Gastrocnemius medialis (tissue), 4 donors: ENCODE measurements at regions not wholly inside any gene's neighbourhood (a gene's known extent, or its start where the extent isn't known, plus 50 kb on each side); places are given as distances from the start of the nearest gene placed in this dataset.

Source experiments
- ATAC-seq, 2 donors: fragments of 150-250 bp; one replicate each; pipeline ENCODE4 v1.9.1; 2016
- DNase-seq, 2 donors: peaks; one replicate each; pipeline ENCODE4 v3.0.0-alpha.2; 2019
- H3K27ac ChIP-seq, 4 donors: fragments of 200-600 bp; sonication (generic); 1 replicate in 1 of 4; 2 replicates in 3 of 4; pipeline ENCODE4 v1.5.1; 2016 to 2018; ENCODE audit warnings: mild to moderate bottlenecking in 2 of 4, moderate library complexity in 1 of 4
- H3K27me3 ChIP-seq, 3 donors: fragments of 200-600 bp; sonication (generic) in 2 of 3; 1 replicate in 1 of 3; 2 replicates in 2 of 3; pipeline versions ENCODE4 v1.5.1 to v1.6.0; 2016 to 2019; ENCODE audit warnings: mild to moderate bottlenecking in 1 of 3, moderate library complexity in 1 of 3
- H3K36me3 ChIP-seq, 2 donors: fragments of 200-600 bp; sonication (generic) in 1 of 2; one replicate each; pipeline ENCODE4 v1.5.1; 2017 to 2018
- H3K4me1 ChIP-seq, 2 donors: fragments of 200-600 bp; sonication (generic) in 1 of 2; one replicate each; pipeline ENCODE4 v1.5.1; 2016 to 2017; ENCODE audit warnings: mild to moderate bottlenecking in 2 of 2
- H3K4me3 ChIP-seq, 4 donors: fragments of 200-600 bp; sonication (generic) in 3 of 4; 1 replicate in 1 of 4; 2 replicates in 3 of 4; pipeline ENCODE4 v1.5.1; 2016 to 2019; ENCODE audit warnings: mild to moderate bottlenecking in 2 of 4
- H3K9me3 ChIP-seq, 3 donors: fragments of 200-600 bp; sonication (generic) in 2 of 3; 1 replicate in 1 of 3; 2 replicates in 2 of 3; pipeline ENCODE4 v1.5.1; 2016 to 2019
- CTCF ChIP-seq, 5 experiments: fragments of 450-650 bp in 3 of 5; fragments of 200-600 bp in 2 of 5; sonication (generic) in 2 of 5; IDR thresholded peaks in 4 of 5; conservative IDR thresholded peaks in 1 of 5; 1 replicate in 4 of 5; 2 replicates in 1 of 5; pipeline ENCODE4 v1.5.1; 2016 to 2019; ENCODE audit warnings: antibody characterized with exemption in 5 of 5, mild to moderate bottlenecking in 3 of 5, moderate library complexity in 3 of 5
- POLR2A ChIP-seq, 2 donors: fragments of 450-650 bp; IDR thresholded peaks; one replicate each; pipeline ENCODE4 v1.6.1; 2017; ENCODE audit warnings: antibody characterized with exemption in 2 of 2, mild to moderate bottlenecking in 2 of 2, moderate library complexity in 2 of 2
- in situ Hi-C, 4 donors: fragments of 200-750 bp; cut with MboI; loops; one replicate each; pipeline versions ENCODE4 v1.15.0 to v1.8.0; 2017; ENCODE audit warnings: low sequenced_read_pairs in 4 of 4
- intact Hi-C: fragments of 100-400 bp; cut with DNase I; formaldehyde crosslinking; loops from one replicate; pipeline ENCODE4 v1.15.1; 2023; ENCODE audit warnings: low total_unique reads

GRCh38 chr5:119864286-119864685 lies 234.9 kb downstream of the FAM170A start:
- no peak overlapping the region for H3K4me3 ChIP-seq
- ATAC-seq, result no peak
- no peaks in the 10 kb centered on the region for H3K27me3 ChIP-seq
- TF ChIP-seq POLR2A (IDR thresholded peaks at IDR 0.05) (no peak), CTCF (IDR thresholded peaks at IDR 0.05 in 4 of 5, conservative IDR thresholded peaks at IDR 0.05 in 1 of 5) (no peak)
- H3K4me1 ChIP-seq, result no peaks in the 10 kb centered on the region
- in situ Hi-C loops (no loop called here), intact Hi-C loops (no loop called here)
- H3K9me3 ChIP-seq, result no peaks in the 10 kb centered on the region
- no peak overlapping the region for H3K27ac ChIP-seq
- DNase-seq, result no peak
- no peaks in the 10 kb centered on the region for H3K36me3 ChIP-seq

- DNase-seq, result no peak
- no peaks in the 10 kb centered on the region for H3K9me3 ChIP-seq
- intact Hi-C loops (no loop called here), in situ Hi-C loops (no loop called here)
- H3K36me3 ChIP-seq, result no peaks in the 10 kb centered on the region
- no peak overlapping the region for H3K4me3 ChIP-seq
- no peak for ATAC-seq
- H3K27me3 ChIP-seq, result no peaks in the 10 kb centered on the region
- no peak overlapping the region for H3K27ac ChIP-seq
- TF ChIP-seq CTCF (IDR thresholded peaks at IDR 0.05 in 4 of 5, conservative IDR thresholded peaks at IDR 0.05 in 1 of 5) (no peak), POLR2A (IDR thresholded peaks at IDR 0.05) (no peak)
- H3K4me1 ChIP-seq, result no peaks in the 10 kb centered on the region
These were observed 244.3 kb downstream of the FAM170A start for GRCh38 chr5:119873611-119874010.

GRCh38 chr5:119876522-119876921 lies 247.2 kb downstream of the FAM170A start:
- Histone ChIP-seq H3K4me1 (no peaks in the 10 kb centered on the region), H3K36me3 (no peaks in the 10 kb centered on the region), H3K9me3 (no peaks in the 10 kb centered on the region), H3K4me3 (no peak overlapping the region), H3K27me3 (no peaks in the 10 kb centered on the region), H3K27ac (no peak overlapping the region)
- ATAC-seq (no peak), DNase-seq (no peak)
- in situ Hi-C loops, result no loop called here
- intact Hi-C loops, result no loop called here
- TF ChIP-seq CTCF (IDR thresholded peaks at IDR 0.05 in 4 of 5, conservative IDR thresholded peaks at IDR 0.05 in 1 of 5) (no peak), POLR2A (IDR thresholded peaks at IDR 0.05) (no peak)

GRCh38 chr5:119878712-119879111 lies 249.4 kb downstream of the FAM170A start:
- H3K4me3 ChIP-seq, result no peak overlapping the region
- ATAC-seq, result no peak

More at GRCh38 chr5:119878712-119879111, 249.4 kb downstream of the FAM170A start:
- Histone ChIP-seq H3K36me3 (no peaks in the 10 kb centered on the region), H3K9me3 (no peaks in the 10 kb centered on the region), H3K27me3 (no peaks in the 10 kb centered on the region), H3K4me1 (no peaks in the 10 kb centered on the region), H3K27ac (no peak overlapping the region)
- no peak for DNase-seq
- in situ Hi-C loops (no loop called here), intact Hi-C loops (no loop called here)
- TF ChIP-seq POLR2A (IDR thresholded peaks at IDR 0.05) (no peak), CTCF (IDR thresholded peaks at IDR 0.05 in 4 of 5, conservative IDR thresholded peaks at IDR 0.05 in 1 of 5) (no peak)
